A549 (cell line): ENCODE measurements at regions not wholly inside any gene's neighbourhood (a gene's known extent, or its start where the extent isn't known, plus 50 kb on each side); places are given as distances from the start of the nearest gene placed in this dataset.

Experiments used
- BHLHE40 ChIP-seq: IDR thresholded peaks from 2 replicates; pipeline ENCODE4 v1.6.1; 2012; ENCODE audit warnings: low read depth, low read length, inconsistent platforms
- CTCF ChIP-seq: fragments of >200 bp; sonication (Bioruptor Twin); formaldehyde crosslinking; IDR thresholded peaks from 3 replicates; pipeline ENCODE4 v1.5.1; 2016
- EP300 ChIP-seq, 2 experiments: fragments of >200 bp; sonication (Bioruptor Twin); formaldehyde crosslinking; IDR thresholded peaks; 2 replicates in 1 of 2; 3 replicates in 1 of 2; pipeline ENCODE4 v1.6.1; 2016 to 2017
- KDM1A ChIP-seq: fragments of 200-600 bp; sonication (generic); IDR thresholded peaks from 2 replicates; pipeline ENCODE4 v1.6.1; 2016; ENCODE audit warnings: low read depth, mild to moderate bottlenecking
- POLR2A ChIP-seq: IDR thresholded peaks from 2 replicates; pipeline ENCODE4 v1.6.1; 2012; ENCODE audit warnings: mild to moderate bottlenecking, low read length
- POLR2AphosphoS2 ChIP-seq: conservative IDR thresholded peaks from 2 replicates; pipeline ENCODE4 v1.6.1; 2012; ENCODE audit warnings: low read length, improper control_type of control experiment, inconsistent platforms
- RAD21 ChIP-seq, 2 experiments: fragments of >200 bp in 1 of 2; sonication (Bioruptor Twin) in 1 of 2; formaldehyde crosslinking in 1 of 2; IDR thresholded peaks in 1 of 2; conservative IDR thresholded peaks in 1 of 2; 2 replicates in 1 of 2; 3 replicates in 1 of 2; pipeline ENCODE4 v1.6.1; 2012 to 2018; ENCODE audit warnings: inconsistent platforms in 1 of 2
- RNF2 ChIP-seq: fragments of 200-600 bp; sonication (generic); IDR thresholded peaks from 2 replicates; pipeline ENCODE4 v1.6.1; 2016; ENCODE audit warnings: low read depth, mild to moderate bottlenecking, antibody characterized with exemption, moderate library complexity, borderline replicate concordance
- USF2 ChIP-seq: fragments of 450-650 bp; IDR thresholded peaks from 2 replicates; pipeline ENCODE4 v1.6.1; 2014; ENCODE audit warnings: antibody characterized with exemption

- TF ChIP-seq RAD21 (conservative IDR thresholded peaks at IDR 0.05 in 1 of 2, IDR thresholded peaks at IDR 0.05 in 1 of 2): no peak
- TF ChIP-seq POLR2A: no peak
- no peak for TF ChIP-seq CTCF
- TF ChIP-seq POLR2AphosphoS2: no peak
- no peak for TF ChIP-seq KDM1A
- no peak for TF ChIP-seq BHLHE40
- no peak for TF ChIP-seq USF2
- no peak for TF ChIP-seq EP300 (IDR thresholded peaks at IDR 0.05)
- no peak for TF ChIP-seq RNF2
These were observed 503.1 kb downstream of the MCTP2 start for GRCh38 chr15:94734460-94734859.
